Activated naive CD4-positive, alpha-beta T cell treated with Interleukin-2 at 50 U/mL for 16 hours (primary cell): ENCODE measurements at regions not wholly inside any gene's neighbourhood (a gene's known extent, or its start where the extent isn't known, plus 50 kb on each side); places are given as distances from the start of the nearest gene placed in this dataset.
"Not testable (repeated sequence)": the region's sequence is repeated elsewhere in the genome, so short reads cannot be mapped to it uniquely, and the experiment has no call there.

ENCODE experiments used
- DNase-seq: peaks from one replicate; pipeline ENCODE4 v3.0.0-alpha.2; 2020

DNA sequence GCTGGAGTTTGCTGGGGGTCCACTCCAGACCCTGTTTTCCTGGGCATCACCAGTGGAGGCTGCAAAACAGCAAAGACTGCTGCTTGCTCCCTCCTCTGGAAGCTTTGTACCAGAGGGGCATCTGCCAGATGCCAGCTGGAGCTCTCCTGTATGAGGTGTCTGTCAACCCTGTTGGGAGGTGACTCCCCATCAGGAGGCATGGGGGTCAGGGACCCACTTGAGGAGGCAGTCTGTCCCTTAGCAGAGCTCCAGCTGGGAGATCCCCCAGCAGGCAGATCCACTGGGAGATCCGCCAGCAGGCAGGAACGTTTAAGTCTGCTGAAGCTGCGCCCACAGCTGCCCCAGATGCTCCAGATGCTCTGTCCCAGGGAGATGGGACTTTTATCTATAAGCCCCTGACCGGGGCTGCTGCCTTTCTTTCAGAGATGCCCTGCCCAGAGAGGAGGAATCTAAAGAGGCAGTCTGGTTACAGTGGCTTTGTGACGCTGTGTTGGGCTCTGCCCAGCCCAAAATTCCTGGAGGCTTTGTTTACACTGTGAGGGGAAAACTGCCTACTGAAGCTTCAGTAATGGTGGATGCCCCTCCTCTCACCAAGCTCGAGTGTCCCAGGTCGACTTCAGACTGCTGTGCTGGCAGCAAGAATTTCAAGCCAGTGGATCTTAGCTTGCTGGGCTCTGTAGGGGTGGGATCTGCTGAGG is 260.5 kb upstream of the SLC8A1 start:
- not testable (repeated sequence) for DNase-seq

GRCh38 chr2:40716879-40717278 is 265.0 kb upstream of the SLC8A1 start:
- no peak for DNase-seq

- DNase-seq: no peak
Observed at GRCh38 chr2:40719414-40719813, 267.5 kb upstream of the SLC8A1 start.

GRCh38 chr2:40721595-40721994 is 269.7 kb upstream of the SLC8A1 start:
- DNase-seq: no peak

DNA sequence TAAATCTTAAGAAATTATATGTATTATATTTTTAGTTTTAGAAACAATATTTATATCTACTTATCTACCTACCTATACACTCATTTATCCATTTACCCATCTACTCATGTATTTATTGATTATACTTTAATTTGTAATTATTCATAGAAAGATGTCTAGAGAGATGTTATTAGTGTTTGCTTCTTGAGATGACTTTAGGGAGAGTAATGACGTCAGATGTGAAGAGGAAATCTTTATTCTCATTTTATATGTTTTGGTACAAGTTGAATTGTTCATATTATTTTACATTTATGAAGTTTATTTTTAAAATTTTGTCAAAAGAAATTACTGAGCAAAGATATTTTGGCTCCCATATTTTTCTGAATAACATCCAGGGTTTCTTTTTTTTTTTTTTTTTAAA is 271.3 kb upstream of the SLC8A1 start:
- no peak for DNase-seq

- no peak for DNase-seq
Observed at GRCh38 chr2:40725040-40725439, 273.1 kb upstream of the SLC8A1 start.

GRCh38 chr2:40725950-40726349 is 274.1 kb upstream of the SLC8A1 start:
- DNase-seq: no peak

GRCh38 chr2:40734797-40735196 is 282.9 kb upstream of the SLC8A1 start:
- no peak for DNase-seq

- DNase-seq: no peak
Observed at GRCh38 chr2:40737180-40737579, 285.3 kb upstream of the SLC8A1 start.

DNA sequence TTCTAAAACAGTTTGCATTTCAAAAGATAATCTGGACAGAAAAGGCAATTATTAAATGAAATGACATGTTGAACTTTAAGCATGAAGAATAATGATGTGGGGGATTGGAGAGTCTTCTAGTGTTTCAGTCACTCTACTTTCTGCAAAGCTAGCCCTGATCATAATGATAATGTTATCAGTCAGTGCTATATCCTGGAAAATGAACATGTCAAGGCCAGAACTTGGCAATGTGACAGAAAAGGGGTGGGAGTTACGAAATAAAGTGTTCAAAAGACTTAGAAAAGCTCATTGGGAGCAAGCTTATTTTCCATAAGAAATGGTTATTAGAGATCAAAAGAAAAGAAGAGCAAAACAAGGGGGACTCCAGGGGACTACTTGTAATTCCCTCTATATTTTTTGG is 288.5 kb upstream of the SLC8A1 start:
- DNase-seq: no peak

DNA sequence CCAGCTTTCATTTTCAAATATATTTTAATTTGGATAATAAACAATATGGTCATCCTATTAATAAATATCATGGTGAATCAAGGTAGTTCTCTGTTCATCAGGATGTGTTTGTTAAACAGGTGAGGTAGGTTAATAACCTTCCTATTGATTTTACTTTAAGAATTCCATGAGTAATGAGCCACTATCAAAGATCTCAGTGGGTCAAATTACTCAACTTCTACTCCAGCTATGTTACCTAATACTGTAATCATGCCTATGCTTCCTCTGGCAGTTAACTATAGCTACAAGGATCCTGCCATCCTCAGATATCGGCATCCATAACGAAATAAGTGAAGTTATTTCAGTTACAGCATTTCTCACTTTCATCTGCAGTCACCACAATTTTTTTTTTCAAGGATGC is 289.6 kb upstream of the SLC8A1 start:
- no peak for DNase-seq

- no peak for DNase-seq
Observed at GRCh38 chr2:40746191-40746590, 294.3 kb upstream of the SLC8A1 start.

GRCh38 chr2:40751981-40752380 is 300.1 kb upstream of the SLC8A1 start:
- no peak for DNase-seq

- DNase-seq: no peak
Observed at GRCh38 chr2:40752796-40753195, 300.9 kb upstream of the SLC8A1 start.

DNA sequence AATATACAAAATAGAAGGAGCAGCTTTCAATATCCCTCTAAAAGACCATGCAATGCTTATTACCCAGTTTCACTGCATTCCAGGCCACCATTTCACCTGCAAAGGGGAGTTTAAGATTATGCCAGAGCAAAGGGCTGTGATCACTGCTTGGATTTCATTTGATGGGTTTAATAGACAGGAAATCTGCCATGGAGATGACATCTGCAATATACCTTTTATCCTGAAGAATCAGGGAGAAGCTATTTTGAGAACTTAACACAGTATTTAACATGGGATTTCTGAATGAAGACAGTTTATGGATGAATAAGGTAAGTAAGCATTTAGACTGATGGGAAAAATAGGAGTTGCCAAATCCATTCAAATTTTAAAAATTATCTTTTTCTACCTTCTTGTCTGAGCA is 303.0 kb upstream of the SLC8A1 start:
- no peak for DNase-seq

- no peak for DNase-seq
Observed at GRCh38 chr2:40758401-40759155, 306.7 kb upstream of the SLC8A1 start.

- DNase-seq: no peak
Observed at GRCh38 chr2:40760071-40760666, 308.3 kb upstream of the SLC8A1 start.

GRCh38 chr2:40773291-40773690 is 321.4 kb upstream of the SLC8A1 start:
- no peak for DNase-seq

- no peak for DNase-seq
Observed at GRCh38 chr2:40783704-40784103, 331.8 kb upstream of the SLC8A1 start.

- no peak for DNase-seq
Observed at GRCh38 chr2:40786636-40787035, 334.7 kb upstream of the SLC8A1 start.

DNA sequence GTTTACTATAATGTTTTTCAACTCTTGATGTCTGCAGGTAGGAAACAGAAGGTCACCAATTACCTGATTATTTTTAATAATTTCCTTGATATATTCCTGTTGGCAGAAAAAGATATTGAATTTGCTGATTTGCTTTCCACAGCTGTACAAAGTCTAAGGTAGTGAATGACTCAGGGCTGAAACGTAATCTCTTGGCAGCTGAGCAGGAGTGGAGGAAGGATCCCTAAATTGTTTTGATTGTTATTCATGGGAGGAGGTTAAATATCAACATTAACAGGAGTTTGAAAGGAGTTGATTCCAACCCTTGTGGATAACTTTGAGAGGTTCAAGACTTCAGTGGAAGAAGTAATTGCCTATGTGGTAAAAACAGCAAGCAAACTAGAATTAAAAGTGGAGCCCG is 345.2 kb upstream of the SLC8A1 start:
- DNase-seq: no peak

DNA sequence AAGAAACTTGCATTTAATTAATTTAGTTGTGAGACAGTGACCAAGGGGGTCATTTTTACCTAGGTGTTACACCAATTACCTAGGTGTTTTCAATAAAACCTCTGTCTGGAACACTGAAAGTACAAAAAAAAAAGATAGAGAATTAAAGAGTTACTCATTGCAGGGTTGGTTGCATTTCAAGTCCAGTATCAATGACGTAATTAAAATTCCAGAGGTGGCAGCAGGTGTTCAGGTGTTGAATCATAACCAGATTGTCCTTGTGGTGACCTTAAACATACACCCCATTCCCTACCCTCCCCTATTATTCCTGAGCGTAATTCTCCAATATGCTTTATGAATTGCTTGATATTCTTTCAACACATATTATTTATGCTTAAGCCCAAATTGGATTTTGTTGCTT is 352.0 kb upstream of the SLC8A1 start:
- no peak for DNase-seq

GRCh38 chr2:40809156-40809555 is 357.3 kb upstream of the SLC8A1 start:
- no peak for DNase-seq

GRCh38 chr2:40814616-40815015 is 362.7 kb upstream of the SLC8A1 start:
- DNase-seq: no peak
